Neutrophil (primary cell): ENCODE measurements at regions not wholly inside any gene's neighbourhood (a gene's known extent, or its start where the extent isn't known, plus 50 kb on each side); places are given as distances from the start of the nearest gene placed in this dataset.

Source experiments
- H3K27ac ChIP-seq: fragments of 200-600 bp; sonication (generic); 2 replicates; pipeline ENCODE4 v1.5.1; 2016; ENCODE audit warnings: mild to moderate bottlenecking, moderate library complexity
- H3K27me3 ChIP-seq: fragments of 200-600 bp; sonication (generic); 2 replicates; pipeline ENCODE4 v1.6.0; 2016; ENCODE audit warnings: mild to moderate bottlenecking
- H3K36me3 ChIP-seq: fragments of 200-600 bp; sonication (generic); 2 replicates; pipeline ENCODE4 v1.5.1; 2017
- H3K4me1 ChIP-seq, 2 experiments: fragments of 200-600 bp in 1 of 2; sonication (generic) in 1 of 2; 1 replicate in 1 of 2; 2 replicates in 1 of 2; pipeline versions ENCODE4 v1.5.1 to v1.6.1; 2013 to 2016; ENCODE audit warnings: low read depth in 1 of 2, low read length in 1 of 2, mild to moderate bottlenecking in 1 of 2, moderate library complexity in 1 of 2; ENCODE audit not compliant: control insufficient read depth in 1 of 2, insufficient read depth in 1 of 2
- H3K4me3 ChIP-seq, 2 experiments: fragments of 200-600 bp in 1 of 2; sonication (generic) in 1 of 2; 1 replicate in 1 of 2; 2 replicates in 1 of 2; pipeline ENCODE4 v1.5.1; 2013 to 2016; ENCODE audit warnings: low read depth in 1 of 2, low read length in 1 of 2, mild to moderate bottlenecking in 1 of 2, moderate library complexity in 1 of 2
- H3K9me3 ChIP-seq: fragments of 200-600 bp; sonication (generic); 2 replicates; pipeline ENCODE4 v1.5.1; 2016
- CTCF ChIP-seq: fragments of 200-600 bp; sonication (generic); IDR thresholded peaks from 2 replicates; pipeline ENCODE4 v1.5.1; 2016; ENCODE audit warnings: antibody characterized with exemption

- Histone ChIP-seq H3K9me3 (no peaks in the 10 kb centered on the region), H3K27ac (no peak overlapping the region), H3K36me3 (no peaks in the 10 kb centered on the region), H3K4me1 (peaks cover 11 to 14% of the 10 kb centered on the region in 2 experiments), H3K4me3 (no peak overlapping the region), H3K27me3 (no peaks in the 10 kb centered on the region)
- no peak for TF ChIP-seq CTCF
These were observed 83.7 kb downstream of the BMP2 start for GRCh38 chr20:6851136-6851535.

- Histone ChIP-seq H3K27ac (no peak overlapping the region), H3K4me1 (peaks cover 11 to 15% of the 10 kb centered on the region in 2 experiments), H3K4me3 (no peak overlapping the region), H3K9me3 (no peaks in the 10 kb centered on the region), H3K36me3 (no peaks in the 10 kb centered on the region), H3K27me3 (no peaks in the 10 kb centered on the region)
- no peak for TF ChIP-seq CTCF
These were observed 85.0 kb downstream of the BMP2 start for GRCh38 chr20:6852478-6852877.

- H3K27me3 ChIP-seq: no peaks in the 10 kb centered on the region
- H3K36me3 ChIP-seq: no peaks in the 10 kb centered on the region
- no peaks in the 10 kb centered on the region for H3K9me3 ChIP-seq
- H3K4me3 ChIP-seq: no peak overlapping the region
- peak overlapping the region; percentile 66 for H3K27ac ChIP-seq
- peaks cover 11 to 15% of the 10 kb centered on the region in 2 experiments for H3K4me1 ChIP-seq
- no peak for TF ChIP-seq CTCF
These were observed 87.6 kb downstream of the BMP2 start for GRCh38 chr20:6855104-6855503.

GRCh38 chr20:6855796-6856195 lies 88.3 kb downstream of the BMP2 start:
- Histone ChIP-seq H3K27me3 (peaks cover 1% of the 10 kb centered on the region), H3K4me1 (peaks cover 11 to 15% of the 10 kb centered on the region in 2 experiments), H3K9me3 (no peaks in the 10 kb centered on the region), H3K36me3 (no peaks in the 10 kb centered on the region), H3K27ac (peak overlapping the region; percentile 66), H3K4me3 (no peak overlapping the region)
- TF ChIP-seq CTCF: no peak

- H3K36me3 ChIP-seq: no peaks in the 10 kb centered on the region
- peaks cover 11 to 15% of the 10 kb centered on the region in 2 experiments for H3K4me1 ChIP-seq
- peaks cover 12% of the 10 kb centered on the region for H3K27me3 ChIP-seq
- no peak overlapping the region for H3K4me3 ChIP-seq
- no peaks in the 10 kb centered on the region for H3K9me3 ChIP-seq
- no peak overlapping the region for H3K27ac ChIP-seq
- no peak for TF ChIP-seq CTCF
These were observed 90.4 kb downstream of the BMP2 start for GRCh38 chr20:6857927-6858326.

- peaks cover 63% of the 10 kb centered on the region for H3K27me3 ChIP-seq
- H3K27ac ChIP-seq: no peak overlapping the region
- no peak for TF ChIP-seq CTCF
- H3K4me1 ChIP-seq: no peaks in the 10 kb centered on the region
- H3K36me3 ChIP-seq: no peaks in the 10 kb centered on the region
- H3K9me3 ChIP-seq: no peaks in the 10 kb centered on the region
- H3K4me3 ChIP-seq: no peak overlapping the region
These were observed 95.9 kb downstream of the BMP2 start for GRCh38 chr20:6863355-6863754.
